SU-DHL-6 (cell line): ENCODE measurements at regions not wholly inside any gene's neighbourhood (a gene's known extent, or its start where the extent isn't known, plus 50 kb on each side); places are given as distances from the start of the nearest gene placed in this dataset.

ENCODE experiments used
- EZH2phosphoT487 ChIP-seq: fragments of 200-600 bp; sonication (generic), shearing (Covaris generic); conservative IDR thresholded peaks from 2 replicates; pipeline ENCODE4 v1.6.1; 2018; ENCODE audit warnings: mild to moderate bottlenecking, antibody characterized with exemption, low read length, moderate library complexity, mixed read lengths
- TF ChIP-seq, protein P1 (sequence below): fragments of 200-600 bp; sonication (generic); IDR thresholded peaks from one replicate; pipeline ENCODE4 v1.5.1; 2017; ENCODE audit warnings: antibody characterized with exemption, mild to moderate bottlenecking, low read length, moderate library complexity; ENCODE audit not compliant: insufficient read depth, poor library complexity, severe bottlenecking

DNA sequence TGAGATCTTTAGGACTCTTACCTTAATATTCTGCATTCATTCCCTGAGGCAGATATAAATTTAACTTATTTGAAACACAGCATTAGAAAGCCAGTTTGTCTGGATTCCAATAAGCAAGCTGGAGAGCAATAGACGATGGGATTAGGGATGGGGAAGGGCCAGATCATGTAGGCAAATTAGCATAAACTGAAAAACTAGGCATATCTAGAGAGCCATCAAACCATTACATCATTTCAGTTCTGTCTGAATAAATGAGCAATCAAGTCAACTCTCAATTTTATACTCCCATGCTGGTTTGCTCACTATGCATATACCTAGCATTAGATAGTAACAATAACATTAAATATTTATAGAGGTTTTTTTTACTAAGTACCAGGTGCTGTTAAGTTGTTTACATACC lies 583.6 kb upstream of the LRRN3 start:
- TF ChIP-seq, protein P1, sequence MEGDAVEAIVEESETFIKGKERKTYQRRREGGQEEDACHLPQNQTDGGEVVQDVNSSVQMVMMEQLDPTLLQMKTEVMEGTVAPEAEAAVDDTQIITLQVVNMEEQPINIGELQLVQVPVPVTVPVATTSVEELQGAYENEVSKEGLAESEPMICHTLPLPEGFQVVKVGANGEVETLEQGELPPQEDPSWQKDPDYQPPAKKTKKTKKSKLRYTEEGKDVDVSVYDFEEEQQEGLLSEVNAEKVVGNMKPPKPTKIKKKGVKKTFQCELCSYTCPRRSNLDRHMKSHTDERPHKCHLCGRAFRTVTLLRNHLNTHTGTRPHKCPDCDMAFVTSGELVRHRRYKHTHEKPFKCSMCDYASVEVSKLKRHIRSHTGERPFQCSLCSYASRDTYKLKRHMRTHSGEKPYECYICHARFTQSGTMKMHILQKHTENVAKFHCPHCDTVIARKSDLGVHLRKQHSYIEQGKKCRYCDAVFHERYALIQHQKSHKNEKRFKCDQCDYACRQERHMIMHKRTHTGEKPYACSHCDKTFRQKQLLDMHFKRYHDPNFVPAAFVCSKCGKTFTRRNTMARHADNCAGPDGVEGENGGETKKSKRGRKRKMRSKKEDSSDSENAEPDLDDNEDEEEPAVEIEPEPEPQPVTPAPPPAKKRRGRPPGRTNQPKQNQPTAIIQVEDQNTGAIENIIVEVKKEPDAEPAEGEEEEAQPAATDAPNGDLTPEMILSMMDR: no peak
- TF ChIP-seq EZH2phosphoT487: no peak
